Mammary epithelial cell (primary cell): ENCODE measurements at regions not wholly inside any gene's neighbourhood (a gene's known extent, or its start where the extent isn't known, plus 50 kb on each side); places are given as distances from the start of the nearest gene placed in this dataset.

Experiments
- EZH2 ChIP-seq: IDR thresholded peaks from 2 replicates; pipeline ENCODE4 v1.6.1; 2012; ENCODE audit warnings: low read length, inconsistent platforms, borderline replicate concordance
- TF ChIP-seq, protein P1 (sequence below), 2 donors: IDR thresholded peaks in 1 of 2; conservative IDR thresholded peaks in 1 of 2; 2 replicates each; pipeline ENCODE4 v1.5.1; 2011 to 2012; ENCODE audit warnings: inconsistent platforms in 2 of 2, low read length in 2 of 2, mild to moderate bottlenecking in 2 of 2, control low read depth in 1 of 2, low read depth in 1 of 2; ENCODE audit not compliant: insufficient read depth in 1 of 2; ENCODE audit errors: extremely low read depth in 1 of 2

DNA sequence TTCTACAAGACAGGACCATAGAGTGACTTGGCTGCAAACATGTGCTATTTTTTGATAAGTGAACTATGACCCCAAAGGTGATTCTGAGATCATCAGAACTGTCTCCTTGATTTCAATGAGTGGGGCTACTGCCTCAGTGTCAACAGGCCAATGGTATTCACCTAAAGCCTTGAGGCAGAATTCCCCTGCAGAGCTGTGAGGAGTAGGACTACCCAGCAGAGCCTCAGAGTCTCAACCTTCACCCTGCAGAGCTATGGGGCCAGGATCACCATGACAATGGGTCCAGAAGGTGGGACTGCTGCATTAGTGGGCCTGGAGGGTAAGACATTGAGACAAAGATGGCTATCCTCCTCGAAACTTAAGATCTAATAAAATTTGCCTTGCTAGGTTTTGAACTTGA lies 1668.2 kb upstream of the SLC39A10 start:
- TF ChIP-seq EZH2 = no peak
- TF ChIP-seq, protein P1, sequence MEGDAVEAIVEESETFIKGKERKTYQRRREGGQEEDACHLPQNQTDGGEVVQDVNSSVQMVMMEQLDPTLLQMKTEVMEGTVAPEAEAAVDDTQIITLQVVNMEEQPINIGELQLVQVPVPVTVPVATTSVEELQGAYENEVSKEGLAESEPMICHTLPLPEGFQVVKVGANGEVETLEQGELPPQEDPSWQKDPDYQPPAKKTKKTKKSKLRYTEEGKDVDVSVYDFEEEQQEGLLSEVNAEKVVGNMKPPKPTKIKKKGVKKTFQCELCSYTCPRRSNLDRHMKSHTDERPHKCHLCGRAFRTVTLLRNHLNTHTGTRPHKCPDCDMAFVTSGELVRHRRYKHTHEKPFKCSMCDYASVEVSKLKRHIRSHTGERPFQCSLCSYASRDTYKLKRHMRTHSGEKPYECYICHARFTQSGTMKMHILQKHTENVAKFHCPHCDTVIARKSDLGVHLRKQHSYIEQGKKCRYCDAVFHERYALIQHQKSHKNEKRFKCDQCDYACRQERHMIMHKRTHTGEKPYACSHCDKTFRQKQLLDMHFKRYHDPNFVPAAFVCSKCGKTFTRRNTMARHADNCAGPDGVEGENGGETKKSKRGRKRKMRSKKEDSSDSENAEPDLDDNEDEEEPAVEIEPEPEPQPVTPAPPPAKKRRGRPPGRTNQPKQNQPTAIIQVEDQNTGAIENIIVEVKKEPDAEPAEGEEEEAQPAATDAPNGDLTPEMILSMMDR (conservative IDR thresholded peaks at IDR 0.05 in 1 of 2, IDR thresholded peaks at IDR 0.05 in 1 of 2; ENCODE audit: extremely low read depth in 1 of 2, insufficient read depth in 1 of 2, low read depth in 1 of 2, low read length in 2 of 2) = no peak
